Astrocyte (in vitro differentiated cells and primary cell): ENCODE measurements at regions not wholly inside any gene's neighbourhood (a gene's known extent, or its start where the extent isn't known, plus 50 kb on each side); places are given as distances from the start of the nearest gene placed in this dataset.

Source experiments
- DNase-seq: peaks from one replicate; pipeline ENCODE4 v3.0.0-alpha.2; 2010; ENCODE audit warnings: low read depth
- FAIRE-seq: peaks from 2 replicates; lab custom pipeline; 2011; peaks lifted over from hg19 to GRCh38; lab: Jason Lieb, UNC
- H2AFZ ChIP-seq: 2 replicates; pipeline ENCODE4 v1.6.0; 2012; ENCODE audit warnings: low read depth, low read length, inconsistent platforms
- H3K27ac ChIP-seq: 2 replicates; pipeline ENCODE4 v1.5.1; 2011; ENCODE audit warnings: low read depth, low read length, inconsistent platforms
- H3K27me3 ChIP-seq: 2 replicates; pipeline ENCODE4 v1.6.0; 2011; ENCODE audit warnings: low read length, inconsistent platforms; ENCODE audit not compliant: insufficient read depth
- H3K36me3 ChIP-seq: 2 replicates; pipeline ENCODE4 v1.5.1; 2011; ENCODE audit warnings: low read length, inconsistent platforms; ENCODE audit not compliant: insufficient read depth
- H3K4me1 ChIP-seq: 2 replicates; pipeline ENCODE4 v1.5.1; 2011; ENCODE audit warnings: low read length, inconsistent platforms; ENCODE audit not compliant: insufficient read depth
- H3K4me2 ChIP-seq: 2 replicates; pipeline ENCODE4 v1.6.0; 2012; ENCODE audit warnings: low read length, inconsistent platforms
- H3K4me3 ChIP-seq: 2 replicates; pipeline ENCODE4 v1.5.1; 2011; ENCODE audit warnings: low read depth, mild to moderate bottlenecking, low read length, inconsistent platforms; ENCODE audit not compliant: insufficient read depth
- H3K79me2 ChIP-seq: 2 replicates; pipeline ENCODE4 v1.6.0; 2012; ENCODE audit warnings: mild to moderate bottlenecking, low read length, inconsistent platforms; ENCODE audit not compliant: insufficient read depth
- H3K9ac ChIP-seq: 2 replicates; pipeline ENCODE4 v1.6.0; 2012; ENCODE audit warnings: mild to moderate bottlenecking, low read length, inconsistent platforms
- H3K9me3 ChIP-seq: 2 replicates; pipeline ENCODE4 v1.5.1; 2012; ENCODE audit warnings: low read depth, mild to moderate bottlenecking, low read length, inconsistent platforms; ENCODE audit not compliant: insufficient read depth
- H4K20me1 ChIP-seq: 2 replicates; pipeline ENCODE4 v1.6.0; 2012; ENCODE audit warnings: low read length, inconsistent platforms; ENCODE audit not compliant: insufficient read depth
- H3K27ac Mint-ChIP-seq: one replicate; pipeline ENCODE4 v1.8.0; 2021; ENCODE audit warnings: mild to moderate bottlenecking, mixed read lengths; ENCODE audit not compliant: unreplicated experiment
- H3K27me3 Mint-ChIP-seq: one replicate; pipeline ENCODE4 v1.8.0; 2021; ENCODE audit warnings: low read depth, mixed read lengths; ENCODE audit not compliant: unreplicated experiment
- H3K36me3 Mint-ChIP-seq: one replicate; pipeline ENCODE4 v1.8.0; 2021; ENCODE audit warnings: low read depth, mixed read lengths; ENCODE audit not compliant: unreplicated experiment
- H3K4me1 Mint-ChIP-seq: one replicate; pipeline ENCODE4 v1.8.0; 2021; ENCODE audit warnings: low read depth, mixed read lengths; ENCODE audit not compliant: unreplicated experiment
- H3K4me3 Mint-ChIP-seq: one replicate; pipeline ENCODE4 v1.8.0; 2021; ENCODE audit warnings: mild to moderate bottlenecking, moderate library complexity, mixed read lengths; ENCODE audit not compliant: unreplicated experiment
- H3K9me3 Mint-ChIP-seq: one replicate; pipeline ENCODE4 v1.8.0; 2021; ENCODE audit warnings: mild to moderate bottlenecking, mixed read lengths; ENCODE audit not compliant: unreplicated experiment
- CTCF ChIP-seq: IDR thresholded peaks from 2 replicates; pipeline ENCODE4 v1.5.1; 2011; ENCODE audit warnings: low read depth, mild to moderate bottlenecking, inconsistent platforms, low read length, moderate library complexity; ENCODE audit not compliant: insufficient read depth
- EZH2 ChIP-seq: IDR thresholded peaks from 2 replicates; pipeline ENCODE4 v1.6.1; 2012; ENCODE audit warnings: mild to moderate bottlenecking, low read length, inconsistent platforms; ENCODE audit not compliant: insufficient read depth

- Mint-ChIP-seq H3K27me3 (no peaks in the 10 kb centered on the region), H3K4me1 (no peaks in the 10 kb centered on the region), H3K36me3 (no peaks in the 10 kb centered on the region), H3K27ac (no peak overlapping the region), H3K9me3 (peaks cover 2% of the 10 kb centered on the region), H3K4me3 (no peak overlapping the region)
- Histone ChIP-seq H4K20me1 (no peaks in the 10 kb centered on the region), H3K79me2 (no peaks in the 10 kb centered on the region), H3K27ac (no peak overlapping the region), H3K4me3 (no peak overlapping the region), H3K9me3 (no peaks in the 10 kb centered on the region), H3K4me2 (no peak overlapping the region), H3K36me3 (no peaks in the 10 kb centered on the region), H2AFZ (no peak overlapping the region), H3K27me3 (no peaks in the 10 kb centered on the region), H3K4me1 (no peaks in the 10 kb centered on the region), H3K9ac (no peak overlapping the region)
- peak; percentile 41 for FAIRE-seq
- DNase-seq: no peak
- TF ChIP-seq EZH2: no peak
These were observed 783.2 kb downstream of the RPA4 start for GRCh38 chrX:97666890-97667289.

GRCh38 chrX:97668126-97668525 is 784.4 kb downstream of the RPA4 start:
- no peaks in the 10 kb centered on the region for H3K79me2 ChIP-seq
- H2AFZ ChIP-seq: no peak overlapping the region
- no peak overlapping the region for H3K27ac ChIP-seq
- H3K4me2 ChIP-seq: no peak overlapping the region
- no peaks in the 10 kb centered on the region for H3K9me3 ChIP-seq
- no peaks in the 10 kb centered on the region for H3K4me1 ChIP-seq
- no peak overlapping the region for H3K4me3 Mint-ChIP-seq
- no peaks in the 10 kb centered on the region for H3K27me3 ChIP-seq
- no peaks in the 10 kb centered on the region for H3K36me3 Mint-ChIP-seq
- TF ChIP-seq CTCF: no peak
- no peaks in the 10 kb centered on the region for H4K20me1 ChIP-seq
- H3K9ac ChIP-seq: no peak overlapping the region
- H3K9me3 Mint-ChIP-seq: peaks cover 2% of the 10 kb centered on the region
- H3K4me1 Mint-ChIP-seq: no peaks in the 10 kb centered on the region
- H3K36me3 ChIP-seq: no peaks in the 10 kb centered on the region
- H3K27ac Mint-ChIP-seq: no peak overlapping the region
- H3K4me3 ChIP-seq: no peak overlapping the region
- DNase-seq (no peak), FAIRE-seq (peak; percentile 9)
- no peaks in the 10 kb centered on the region for H3K27me3 Mint-ChIP-seq

GRCh38 chrX:97672138-97672537 is 788.4 kb downstream of the RPA4 start:
- Histone ChIP-seq H3K79me2 (no peaks in the 10 kb centered on the region), H3K4me2 (no peak overlapping the region), H3K36me3 (no peaks in the 10 kb centered on the region), H3K27me3 (no peaks in the 10 kb centered on the region), H3K4me3 (no peak overlapping the region), H2AFZ (no peak overlapping the region), H3K27ac (no peak overlapping the region), H3K9me3 (no peaks in the 10 kb centered on the region), H3K4me1 (no peaks in the 10 kb centered on the region), H4K20me1 (no peaks in the 10 kb centered on the region), H3K9ac (no peak overlapping the region)
- no peak for DNase-seq
- FAIRE-seq: no peak
- no peaks in the 10 kb centered on the region for H3K27me3 Mint-ChIP-seq
- no peaks in the 10 kb centered on the region for H3K4me1 Mint-ChIP-seq
- no peak overlapping the region for H3K27ac Mint-ChIP-seq
- H3K9me3 Mint-ChIP-seq: no peaks in the 10 kb centered on the region
- no peaks in the 10 kb centered on the region for H3K36me3 Mint-ChIP-seq
- TF ChIP-seq CTCF (no peak), EZH2 (no peak)
- H3K4me3 Mint-ChIP-seq: no peak overlapping the region
